Esophagus muscularis mucosa (tissue), 4 donors: ENCODE measurements at regions not wholly inside any gene's neighbourhood (a gene's known extent, or its start where the extent isn't known, plus 50 kb on each side); places are given as distances from the start of the nearest gene placed in this dataset.
A peak's percentile ranks its signal among the peaks of the same experiment; 100 is the strongest.

Experiments
- DNase-seq: peaks from one replicate; pipeline ENCODE4 v3.0.0-alpha.2; 2017; ENCODE audit errors: extremely low spot score
- H3K27ac ChIP-seq, 4 donors: fragments of 200-600 bp; sonication (generic); replicated peaks in 1 of 4; 1 replicate in 3 of 4; 2 replicates in 1 of 4; pipeline ENCODE4 v1.5.1; 2016 to 2019; ENCODE audit warnings: mild to moderate bottlenecking in 1 of 4
- H3K27me3 ChIP-seq, 4 donors: fragments of 200-600 bp; sonication (generic); one replicate each; pipeline versions ENCODE4 v1.5.1 to v1.6.0; 2016 to 2019
- H3K36me3 ChIP-seq, 4 donors: fragments of 200-600 bp; sonication (generic); one replicate each; pipeline ENCODE4 v1.5.1; 2016 to 2019
- H3K4me1 ChIP-seq, 4 donors: fragments of 200-600 bp; sonication (generic); one replicate each; pipeline ENCODE4 v1.5.1; 2016 to 2019
- H3K4me3 ChIP-seq, 4 donors: fragments of 200-600 bp; sonication (generic); 1 replicate in 2 of 4; 2 replicates in 2 of 4; pipeline ENCODE4 v1.5.1; 2016 to 2019; ENCODE audit warnings: mild to moderate bottlenecking in 4 of 4, moderate library complexity in 1 of 4
- H3K9me3 ChIP-seq, 4 donors: fragments of 200-600 bp; sonication (generic); 1 replicate in 3 of 4; 2 replicates in 1 of 4; pipeline ENCODE4 v1.5.1; 2016 to 2019
- EP300 ChIP-seq: sonication (generic); formaldehyde crosslinking; IDR thresholded peaks from one replicate; pipeline ENCODE4 v1.6.1; 2017; ENCODE audit warnings: antibody characterized with exemption
- POLR2A ChIP-seq: fragments of 450-650 bp; IDR thresholded peaks from one replicate; pipeline ENCODE4 v1.6.1; 2017; ENCODE audit warnings: antibody characterized with exemption, moderate library complexity, mild to moderate bottlenecking, low read depth
- POLR2AphosphoS5 ChIP-seq, 2 donors: sonication (generic); formaldehyde crosslinking; IDR thresholded peaks; one replicate each; pipeline ENCODE4 v1.6.1; 2017; ENCODE audit warnings: antibody characterized with exemption in 2 of 2
- WGBS: methylation state at CpG from one replicate; pipeline ENCODE4 v1.1.5; 2018; 5-methylcytosine and 5-hydroxymethylcytosine counted together
- intact Hi-C: fragments of 100-400 bp; cut with DNase I; formaldehyde crosslinking; loops from one replicate; pipeline ENCODE4 v1.15.1; 2023
- TF ChIP-seq, protein P1 (sequence below), 3 experiments: fragments of 200-600 bp in 2 of 3; fragments of 450-650 bp in 1 of 3; sonication (generic) in 2 of 3; IDR thresholded peaks; one replicate each; pipeline ENCODE4 v1.5.1; 2017 to 2019; ENCODE audit warnings: antibody characterized with exemption in 3 of 3, mild to moderate bottlenecking in 2 of 3, moderate library complexity in 1 of 3

GRCh38 chr22:49297871-49298721, 529.6 kb downstream of the BRD1 start:
- 66% methylated on average over 34 of the region's 39 CpGs for WGBS
- no peaks in the 10 kb centered on the region for H3K36me3 ChIP-seq

DNA sequence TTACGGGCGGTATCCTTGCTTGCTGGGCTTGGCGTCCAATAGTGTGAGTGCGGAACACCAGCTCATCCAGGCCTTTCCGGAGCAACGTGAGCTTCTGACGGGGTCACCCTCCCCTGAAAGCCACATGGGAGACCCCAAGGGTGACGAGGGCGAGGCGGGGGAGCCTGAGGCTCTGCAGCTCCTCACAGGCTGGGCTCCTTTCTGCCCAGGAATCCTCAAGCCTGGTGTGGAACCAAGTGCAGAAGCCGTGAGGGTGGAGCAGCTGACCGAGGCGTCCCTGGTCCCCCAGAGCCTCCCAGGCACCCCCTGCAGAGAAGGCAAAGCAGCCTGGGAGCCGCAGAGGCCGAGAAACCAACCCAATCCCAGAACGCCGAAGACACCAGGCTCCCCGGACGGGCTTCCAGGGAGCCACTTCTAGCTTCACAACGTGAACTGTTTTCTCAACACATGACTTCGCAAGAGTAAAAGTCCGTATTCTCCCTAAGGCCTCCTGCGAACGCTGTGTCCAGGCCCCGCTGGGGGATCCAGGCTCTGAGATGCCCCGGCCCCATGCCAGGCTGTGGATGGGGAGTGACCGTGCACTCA, 530.3 kb downstream of the BRD1 start:
- Histone ChIP-seq H3K4me3 (no peak overlapping the region), H3K27ac (no peak overlapping the region), H3K9me3 (peaks cover 0 to 22% (median 13%) of the 10 kb centered on the region in 4 donors), H3K36me3 (no peaks in the 10 kb centered on the region), H3K27me3 (peaks cover 0 to 64% (median 0%) of the 10 kb centered on the region in 4 donors), H3K4me1 (no peaks in the 10 kb centered on the region)
- intact Hi-C loops = no loop called here
- peak; percentile 88 for DNase-seq
- TF ChIP-seq POLR2A = no peak
- TF ChIP-seq EP300 = no peak
- TF ChIP-seq, protein P1, sequence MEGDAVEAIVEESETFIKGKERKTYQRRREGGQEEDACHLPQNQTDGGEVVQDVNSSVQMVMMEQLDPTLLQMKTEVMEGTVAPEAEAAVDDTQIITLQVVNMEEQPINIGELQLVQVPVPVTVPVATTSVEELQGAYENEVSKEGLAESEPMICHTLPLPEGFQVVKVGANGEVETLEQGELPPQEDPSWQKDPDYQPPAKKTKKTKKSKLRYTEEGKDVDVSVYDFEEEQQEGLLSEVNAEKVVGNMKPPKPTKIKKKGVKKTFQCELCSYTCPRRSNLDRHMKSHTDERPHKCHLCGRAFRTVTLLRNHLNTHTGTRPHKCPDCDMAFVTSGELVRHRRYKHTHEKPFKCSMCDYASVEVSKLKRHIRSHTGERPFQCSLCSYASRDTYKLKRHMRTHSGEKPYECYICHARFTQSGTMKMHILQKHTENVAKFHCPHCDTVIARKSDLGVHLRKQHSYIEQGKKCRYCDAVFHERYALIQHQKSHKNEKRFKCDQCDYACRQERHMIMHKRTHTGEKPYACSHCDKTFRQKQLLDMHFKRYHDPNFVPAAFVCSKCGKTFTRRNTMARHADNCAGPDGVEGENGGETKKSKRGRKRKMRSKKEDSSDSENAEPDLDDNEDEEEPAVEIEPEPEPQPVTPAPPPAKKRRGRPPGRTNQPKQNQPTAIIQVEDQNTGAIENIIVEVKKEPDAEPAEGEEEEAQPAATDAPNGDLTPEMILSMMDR (IDR thresholded peaks at IDR 0.05) = no peak
- no peak for TF ChIP-seq POLR2AphosphoS5 (IDR thresholded peaks at IDR 0.05)
- WGBS = 90% methylated on average over 11 of the region's 27 CpGs

More at GRCh38 chr22:49297871-49298721, 529.6 kb downstream of the BRD1 start:
- TF ChIP-seq POLR2AphosphoS5 (IDR thresholded peaks at IDR 0.05) (no peak), POLR2A (no peak)
- TF ChIP-seq, protein P1 (IDR thresholded peaks at IDR 0.05) = no peak
- DNase-seq = peak; percentile 86
- no peak overlapping the region for H3K4me3 ChIP-seq
- H3K9me3 ChIP-seq = peaks cover 0 to 18% (median 10%) of the 10 kb centered on the region in 4 donors
- no peak overlapping the region for H3K27ac ChIP-seq
- intact Hi-C loops = no loop called here
- no peaks in the 10 kb centered on the region for H3K4me1 ChIP-seq
- peaks cover 0 to 65% (median 0%) of the 10 kb centered on the region in 4 donors for H3K27me3 ChIP-seq

DNA sequence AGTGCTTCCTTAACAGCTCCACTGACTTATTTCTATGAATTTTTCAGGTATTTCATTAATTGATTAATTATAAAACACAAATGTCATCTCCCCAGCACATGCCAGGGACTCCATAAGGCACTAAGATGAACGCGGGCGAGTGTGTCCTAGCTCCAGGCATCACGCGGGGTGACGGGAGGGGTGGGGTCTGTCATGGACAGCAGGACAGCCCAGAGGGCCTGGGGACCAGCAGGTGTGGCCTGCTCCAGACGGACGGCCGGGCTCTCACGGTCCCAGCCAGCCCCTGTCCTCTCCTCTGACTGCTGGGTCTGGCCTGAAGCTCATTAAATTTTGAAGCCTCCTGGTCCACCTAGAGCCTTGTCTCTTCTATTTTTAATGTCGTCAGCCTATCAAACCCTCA, 531.1 kb downstream of the BRD1 start:
- H3K4me1 ChIP-seq = no peaks in the 10 kb centered on the region
- H3K27ac ChIP-seq = no peak overlapping the region
- no peak overlapping the region for H3K4me3 ChIP-seq
- peak; percentile 34 for DNase-seq
- peaks cover 0 to 63% (median 0%) of the 10 kb centered on the region in 4 donors for H3K27me3 ChIP-seq
- H3K9me3 ChIP-seq = peaks cover 0 to 22% (median 13%) of the 10 kb centered on the region in 4 donors
- 79% methylated on average over 11 of the region's 11 CpGs for WGBS
- H3K36me3 ChIP-seq = no peaks in the 10 kb centered on the region
- intact Hi-C loops = no loop called here
- no peak for TF ChIP-seq EP300

- Histone ChIP-seq H3K9me3 (peaks cover 0 to 22% (median 13%) of the 10 kb centered on the region in 4 donors), H3K36me3 (no peaks in the 10 kb centered on the region), H3K27ac (no peak overlapping the region), H3K27me3 (peaks cover 0 to 63% (median 0%) of the 10 kb centered on the region in 4 donors), H3K4me3 (no peak overlapping the region), H3K4me1 (no peaks in the 10 kb centered on the region)
- no peak for TF ChIP-seq POLR2AphosphoS5 (IDR thresholded peaks at IDR 0.05)
- TF ChIP-seq POLR2A = no peak
- TF ChIP-seq, protein P1 (IDR thresholded peaks at IDR 0.05) = no peak
- no peak for TF ChIP-seq EP300
- intact Hi-C loops = no loop called here
- DNase-seq = peak; percentile 91
- WGBS = 87% methylated on average over 16 of the region's 18 CpGs
Observed at GRCh38 chr22:49295851-49296560, 531.7 kb downstream of the BRD1 start.

DNA sequence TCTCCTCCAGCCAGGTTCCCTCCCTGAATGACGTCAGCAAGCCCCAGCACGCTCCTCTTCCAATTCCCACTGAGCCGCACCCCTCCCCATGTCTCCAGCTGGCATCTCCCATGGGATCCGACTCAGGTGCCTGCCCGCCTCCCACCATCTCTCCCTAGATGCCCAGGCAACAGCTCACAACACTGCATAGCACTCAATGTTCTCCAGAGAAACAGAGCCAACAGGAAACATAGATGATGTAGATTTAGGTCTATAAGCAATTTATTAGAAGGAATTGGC, 532.3 kb downstream of the BRD1 start:
- Histone ChIP-seq H3K9me3 (peaks cover 0 to 22% (median 13%) of the 10 kb centered on the region in 4 donors), H3K4me3 (no peak overlapping the region), H3K27me3 (peaks cover 0 to 65% (median 0%) of the 10 kb centered on the region in 4 donors), H3K4me1 (no peaks in the 10 kb centered on the region), H3K36me3 (no peaks in the 10 kb centered on the region), H3K27ac (no peak overlapping the region)
- WGBS = 82% methylated on average over 5 of the region's 5 CpGs
- TF ChIP-seq POLR2AphosphoS5 (IDR thresholded peaks at IDR 0.05) (no peak), EP300 (no peak), POLR2A (no peak)
- TF ChIP-seq, protein P1 (IDR thresholded peaks at IDR 0.05) = no peak
- no peak for DNase-seq
- intact Hi-C loops = no loop called here
